Sigmoid colon (tissue), 4 donors: ENCODE measurements at regions not wholly inside any gene's neighbourhood (a gene's known extent, or its start where the extent isn't known, plus 50 kb on each side); places are given as distances from the start of the nearest gene placed in this dataset.

Experiments
- POLR2A ChIP-seq, 2 donors: fragments of 450-650 bp; IDR thresholded peaks; one replicate each; pipeline ENCODE4 v1.6.1; 2016; ENCODE audit warnings: antibody characterized with exemption in 2 of 2, mild to moderate bottlenecking in 2 of 2, moderate library complexity in 2 of 2
- POLR2AphosphoS5 ChIP-seq, 4 donors: sonication (generic); formaldehyde crosslinking; IDR thresholded peaks; one replicate each; pipeline ENCODE4 v1.6.1; 2017; ENCODE audit warnings: antibody characterized with exemption in 4 of 4
- TF ChIP-seq, protein P1 (sequence below), 4 experiments: fragments of 450-650 bp in 3 of 4; fragments of 200-600 bp in 1 of 4; IDR thresholded peaks; one replicate each; pipeline ENCODE4 v1.5.1; 2016 to 2019; ENCODE audit warnings: antibody characterized with exemption in 4 of 4, mild to moderate bottlenecking in 3 of 4, moderate library complexity in 2 of 4

DNA sequence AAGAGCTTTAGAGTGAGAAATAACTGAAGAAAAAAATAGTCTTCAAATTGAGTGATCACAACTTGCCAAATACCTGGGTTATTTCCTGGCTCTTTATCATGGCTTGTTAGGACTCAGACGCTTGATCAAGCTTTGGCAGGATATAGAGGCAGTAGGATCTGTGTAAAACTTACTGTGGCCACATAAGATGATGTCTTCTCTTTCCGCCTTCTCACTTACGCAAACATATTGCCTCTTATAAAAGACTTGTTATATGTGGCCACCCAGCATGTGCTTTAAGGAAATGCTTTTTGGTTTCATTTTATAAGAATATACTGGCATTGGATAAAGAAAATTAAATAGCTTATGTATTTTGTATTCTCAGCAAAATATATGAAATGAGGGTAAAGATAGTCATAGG lies 101.8 kb upstream of the AKIRIN2 start:
- TF ChIP-seq, protein P1, sequence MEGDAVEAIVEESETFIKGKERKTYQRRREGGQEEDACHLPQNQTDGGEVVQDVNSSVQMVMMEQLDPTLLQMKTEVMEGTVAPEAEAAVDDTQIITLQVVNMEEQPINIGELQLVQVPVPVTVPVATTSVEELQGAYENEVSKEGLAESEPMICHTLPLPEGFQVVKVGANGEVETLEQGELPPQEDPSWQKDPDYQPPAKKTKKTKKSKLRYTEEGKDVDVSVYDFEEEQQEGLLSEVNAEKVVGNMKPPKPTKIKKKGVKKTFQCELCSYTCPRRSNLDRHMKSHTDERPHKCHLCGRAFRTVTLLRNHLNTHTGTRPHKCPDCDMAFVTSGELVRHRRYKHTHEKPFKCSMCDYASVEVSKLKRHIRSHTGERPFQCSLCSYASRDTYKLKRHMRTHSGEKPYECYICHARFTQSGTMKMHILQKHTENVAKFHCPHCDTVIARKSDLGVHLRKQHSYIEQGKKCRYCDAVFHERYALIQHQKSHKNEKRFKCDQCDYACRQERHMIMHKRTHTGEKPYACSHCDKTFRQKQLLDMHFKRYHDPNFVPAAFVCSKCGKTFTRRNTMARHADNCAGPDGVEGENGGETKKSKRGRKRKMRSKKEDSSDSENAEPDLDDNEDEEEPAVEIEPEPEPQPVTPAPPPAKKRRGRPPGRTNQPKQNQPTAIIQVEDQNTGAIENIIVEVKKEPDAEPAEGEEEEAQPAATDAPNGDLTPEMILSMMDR (IDR thresholded peaks at IDR 0.05) = no peak
- TF ChIP-seq POLR2AphosphoS5 (IDR thresholded peaks at IDR 0.05) (no peak), POLR2A (IDR thresholded peaks at IDR 0.05) (no peak)
